PC-9 (cell line): ENCODE measurements at regions not wholly inside any gene's neighbourhood (a gene's known extent, or its start where the extent isn't known, plus 50 kb on each side); places are given as distances from the start of the nearest gene placed in this dataset.

Experiments used
- EZH2 ChIP-seq: fragments of 200-600 bp; sonication (generic); IDR thresholded peaks from 2 replicates; pipeline ENCODE4 v1.8.0; 2017; ENCODE audit warnings: antibody characterized with exemption, low read depth
- TF ChIP-seq, protein P1 (sequence below): fragments of 200-600 bp; sonication (generic); conservative IDR thresholded peaks from 2 replicates; pipeline ENCODE4 v1.6.1; 2017; ENCODE audit warnings: mixed run types, antibody characterized with exemption, mild to moderate bottlenecking, moderate library complexity

DNA sequence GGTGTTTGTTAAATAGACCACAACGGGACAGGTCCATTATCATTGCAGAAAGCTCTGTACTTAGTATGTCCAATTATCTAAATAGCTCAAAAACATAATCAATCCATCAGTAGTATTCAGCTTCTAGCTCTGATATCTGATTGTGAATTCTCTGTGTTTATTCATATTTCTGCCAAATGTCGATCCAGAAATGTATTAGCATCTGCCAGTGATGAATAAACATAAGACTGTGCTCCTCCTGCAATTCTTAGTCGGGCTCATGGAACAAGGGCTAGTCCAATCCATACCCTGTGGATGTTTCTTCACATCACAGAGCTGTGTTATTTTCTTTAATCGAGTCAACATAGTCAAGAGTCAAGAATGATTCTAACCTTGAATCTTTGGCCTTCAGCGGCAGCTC, 1612.1 kb upstream of the WWC1 start:
- TF ChIP-seq, protein P1, sequence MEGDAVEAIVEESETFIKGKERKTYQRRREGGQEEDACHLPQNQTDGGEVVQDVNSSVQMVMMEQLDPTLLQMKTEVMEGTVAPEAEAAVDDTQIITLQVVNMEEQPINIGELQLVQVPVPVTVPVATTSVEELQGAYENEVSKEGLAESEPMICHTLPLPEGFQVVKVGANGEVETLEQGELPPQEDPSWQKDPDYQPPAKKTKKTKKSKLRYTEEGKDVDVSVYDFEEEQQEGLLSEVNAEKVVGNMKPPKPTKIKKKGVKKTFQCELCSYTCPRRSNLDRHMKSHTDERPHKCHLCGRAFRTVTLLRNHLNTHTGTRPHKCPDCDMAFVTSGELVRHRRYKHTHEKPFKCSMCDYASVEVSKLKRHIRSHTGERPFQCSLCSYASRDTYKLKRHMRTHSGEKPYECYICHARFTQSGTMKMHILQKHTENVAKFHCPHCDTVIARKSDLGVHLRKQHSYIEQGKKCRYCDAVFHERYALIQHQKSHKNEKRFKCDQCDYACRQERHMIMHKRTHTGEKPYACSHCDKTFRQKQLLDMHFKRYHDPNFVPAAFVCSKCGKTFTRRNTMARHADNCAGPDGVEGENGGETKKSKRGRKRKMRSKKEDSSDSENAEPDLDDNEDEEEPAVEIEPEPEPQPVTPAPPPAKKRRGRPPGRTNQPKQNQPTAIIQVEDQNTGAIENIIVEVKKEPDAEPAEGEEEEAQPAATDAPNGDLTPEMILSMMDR, result no peak
- TF ChIP-seq EZH2, result no peak
